ENCODE measurements at regions not wholly inside any gene's neighbourhood (a gene's known extent, or its start where the extent isn't known, plus 50 kb on each side); places are given as distances from the start of the nearest gene placed in this dataset.

GRCh38 chr9:115629879-115630840 is 512.2 kb upstream of the TNC start:
- TF ChIP-seq CTCF (conservative IDR thresholded peaks at IDR 0.05; ENCODE audit: low read length), result no peak
- no peak for DNase-seq (ENCODE audit: low read depth)
- H3K4me3 ChIP-seq (ENCODE audit: low read length), result no peak overlapping the region

GRCh38 chr9:115632391-115632790 is 514.4 kb upstream of the TNC start:
- no peak overlapping the region for H3K4me3 ChIP-seq (ENCODE audit: low read length)
- no peak for TF ChIP-seq CTCF (conservative IDR thresholded peaks at IDR 0.05; ENCODE audit: low read length)
- no peak for DNase-seq (ENCODE audit: low read depth)

- no peak overlapping the region for H3K4me3 ChIP-seq (ENCODE audit: low read length)
- DNase-seq (ENCODE audit: low read depth), result peak; percentile 93
- no peak for TF ChIP-seq CTCF (conservative IDR thresholded peaks at IDR 0.05; ENCODE audit: low read length)
Observed at GRCh38 chr9:115633104-115633503, 515.1 kb upstream of the TNC start.

GRCh38 chr9:115635680-115636383 is 517.8 kb upstream of the PAPPA start:
- no peak for TF ChIP-seq CTCF (conservative IDR thresholded peaks at IDR 0.05; ENCODE audit: low read length)
- no peak for DNase-seq (ENCODE audit: low read depth)
- H3K4me3 ChIP-seq (ENCODE audit: low read length), result no peak overlapping the region

GRCh38 chr9:115636596-115636995 is 517.0 kb upstream of the PAPPA start:
- no peak overlapping the region for H3K4me3 ChIP-seq (ENCODE audit: low read length)
- no peak for TF ChIP-seq CTCF (conservative IDR thresholded peaks at IDR 0.05; ENCODE audit: low read length)
- no peak for DNase-seq (ENCODE audit: low read depth)

- no peak for TF ChIP-seq CTCF (conservative IDR thresholded peaks at IDR 0.05; ENCODE audit: low read length)
- DNase-seq (ENCODE audit: low read depth), result peak; percentile 39
- H3K4me3 ChIP-seq (ENCODE audit: low read length), result no peak overlapping the region
Observed at GRCh38 chr9:115637661-115638060, 515.9 kb upstream of the PAPPA start.

Measured in AG10803 (cell line).